H1 (cell line): ENCODE measurements at regions not wholly inside any gene's neighbourhood (a gene's known extent, or its start where the extent isn't known, plus 50 kb on each side); places are given as distances from the start of the nearest gene placed in this dataset.

Source experiments
- CTCF ChIA-PET: fragments of 300-600 bp; sonication (Branson Sonifier 250); formaldehyde crosslinking; loops from one replicate; lab custom pipeline; 2021; ENCODE audit not compliant: partially characterized antibody; lab: Charles Lee
- POLR2A ChIA-PET: fragments of 300-600 bp; sonication (Branson Sonifier 250); formaldehyde crosslinking; loops from one replicate; lab custom pipeline; 2021; ENCODE audit warnings: inconsistent platforms; ENCODE audit not compliant: partially characterized antibody; lab: Charles Lee
- DNase-seq, 2 experiments: peaks; one replicate each; pipeline versions ENCODE4 v3.0.0 to v3.0.0-alpha.2; 2010 to 2022; ENCODE audit warnings: low spot score in 2 of 2, low read depth in 1 of 2, mixed read lengths in 1 of 2
- FAIRE-seq: peaks from 2 replicates; lab custom pipeline; 2011; peaks lifted over from hg19 to GRCh38; lab: Jason Lieb, UNC
- H2AFZ ChIP-seq: 2 replicates; pipeline ENCODE4 v1.8.1; 2012; ENCODE audit warnings: low read length, inconsistent platforms
- H2AK5ac ChIP-seq: 2 replicates; pipeline ENCODE4 v1.6.1; 2013; ENCODE audit warnings: low read depth, low read length
- H2BK120ac ChIP-seq: replicated peaks from 2 replicates; pipeline ENCODE3; 2013; ENCODE audit warnings: low read depth, low read length, inconsistent platforms
- H2BK12ac ChIP-seq: 2 replicates; pipeline ENCODE4 v1.6.1; 2013; ENCODE audit warnings: low read depth, low read length
- H2BK15ac ChIP-seq: 2 replicates; pipeline ENCODE4 v1.6.1; 2013; ENCODE audit warnings: low read length
- H2BK20ac ChIP-seq: 2 replicates; pipeline ENCODE4 v1.6.1; 2013; ENCODE audit warnings: low read length
- H2BK5ac ChIP-seq: 2 replicates; pipeline ENCODE4 v1.6.1; 2013; ENCODE audit warnings: low read depth, low read length
- H3K14ac ChIP-seq: 2 replicates; pipeline ENCODE4 v1.6.1; 2013; ENCODE audit warnings: inconsistent platforms; ENCODE audit not compliant: insufficient read length
- H3K18ac ChIP-seq: 2 replicates; pipeline ENCODE4 v1.6.1; 2013; ENCODE audit warnings: low read length; ENCODE audit errors: extremely low read depth
- H3K23ac ChIP-seq: 2 replicates; pipeline ENCODE4 v1.6.1; 2013; ENCODE audit warnings: inconsistent platforms; ENCODE audit not compliant: insufficient read length
- H3K23me2 ChIP-seq: 2 replicates; pipeline ENCODE4 v1.6.1; 2013; ENCODE audit warnings: low read depth, low read length
- H3K27ac ChIP-seq: 2 replicates; pipeline ENCODE4 v1.6.1; 2011; ENCODE audit warnings: low read depth, low read length, inconsistent platforms
- H3K27me3 ChIP-seq, 4 experiments: replicated peaks in 1 of 4; 1 replicate in 1 of 4; 2 replicates in 3 of 4; pipeline versions ENCODE4 v1.6.1 to v1.8.1; 2011 to 2013; ENCODE audit warnings: low read length in 3 of 4, mild to moderate bottlenecking in 3 of 4, inconsistent platforms in 2 of 4, mixed read lengths in 2 of 4, moderate library complexity in 1 of 4; ENCODE audit not compliant: control insufficient read depth in 3 of 4, insufficient read depth in 3 of 4; ENCODE audit errors: extremely low read depth in 1 of 4
- H3K36me3 ChIP-seq, 4 experiments: 2 replicates each; pipeline versions ENCODE4 v1.6.1 to v1.8.1; 2011 to 2013; ENCODE audit warnings: mild to moderate bottlenecking in 4 of 4, low read length in 3 of 4, moderate library complexity in 2 of 4, control low read depth in 1 of 4, inconsistent platforms in 1 of 4; ENCODE audit not compliant: insufficient read depth in 4 of 4, control insufficient read depth in 2 of 4
- H3K4ac ChIP-seq: replicated peaks from 2 replicates; pipeline ENCODE3; 2013; ENCODE audit warnings: low read length, low read depth, mixed read lengths, inconsistent platforms; ENCODE audit not compliant: insufficient read length
- H3K4me1 ChIP-seq, 4 experiments: replicated peaks in 1 of 4; 1 replicate in 1 of 4; 2 replicates in 3 of 4; pipeline versions ENCODE4 v1.6.1 to v1.8.1; 2011 to 2013; ENCODE audit warnings: low read length in 3 of 4, inconsistent platforms in 2 of 4, mixed read lengths in 1 of 4; ENCODE audit not compliant: insufficient read depth in 4 of 4, control insufficient read depth in 3 of 4
- H3K4me2 ChIP-seq, 2 experiments: 2 replicates each; pipeline versions ENCODE4 v1.6.1 to v1.8.1; 2011 to 2013; ENCODE audit warnings: low read depth in 2 of 2, low read length in 2 of 2, control low read depth in 1 of 2, inconsistent platforms in 1 of 2, mild to moderate bottlenecking in 1 of 2; ENCODE audit not compliant: insufficient read depth in 1 of 2
- H3K4me3 ChIP-seq, 4 experiments: fragments of 200-600, 300-600 bp in 1 of 4; sonication (generic), shearing (Covaris generic), sonication (Bioruptor Twin) in 1 of 4; 2 replicates each; pipeline versions ENCODE4 v1.5.1 to v1.8.1; 2011 to 2016; ENCODE audit warnings: low read length in 4 of 4, low read depth in 3 of 4, control low read depth in 2 of 4, inconsistent platforms in 2 of 4, mild to moderate bottlenecking in 2 of 4, mixed read lengths in 1 of 4, moderate library complexity in 1 of 4; ENCODE audit not compliant: insufficient read depth in 2 of 4; ENCODE audit errors: extremely low read depth in 1 of 4
- H3K56ac ChIP-seq: replicated peaks from 2 replicates; pipeline ENCODE3; 2013; ENCODE audit warnings: low read depth, mild to moderate bottlenecking, mixed read lengths, low read length, inconsistent platforms; ENCODE audit not compliant: insufficient read length
- H3K79me1 ChIP-seq: 2 replicates; pipeline ENCODE4 v1.6.1; 2013; ENCODE audit warnings: low read depth, low read length, control low read depth
- H3K79me2 ChIP-seq, 2 experiments: 2 replicates each; pipeline versions ENCODE4 v1.6.1 to v1.8.1; 2012 to 2013; ENCODE audit warnings: low read length in 2 of 2, mild to moderate bottlenecking in 2 of 2, inconsistent platforms in 1 of 2; ENCODE audit not compliant: insufficient read depth in 2 of 2, control insufficient read depth in 1 of 2
- H3K9ac ChIP-seq, 4 experiments: replicated peaks in 1 of 4; 1 replicate in 1 of 4; 2 replicates in 3 of 4; pipeline versions ENCODE4 v1.6.1 to v1.8.1; 2011 to 2013; ENCODE audit warnings: low read depth in 3 of 4, low read length in 3 of 4, control low read depth in 2 of 4, mild to moderate bottlenecking in 2 of 4, moderate library complexity in 2 of 4, inconsistent platforms in 1 of 4; ENCODE audit errors: extremely low read depth in 1 of 4
- H3K9me3 ChIP-seq, 2 experiments: 2 replicates each; pipeline versions ENCODE4 v1.6.1 to v1.8.1; 2012 to 2013; ENCODE audit warnings: mild to moderate bottlenecking in 2 of 2, moderate library complexity in 2 of 2, control low read depth in 1 of 2, inconsistent platforms in 1 of 2, low read depth in 1 of 2, low read length in 1 of 2, mixed read lengths in 1 of 2; ENCODE audit not compliant: insufficient read depth in 2 of 2
- H4K20me1 ChIP-seq, 2 experiments: replicated peaks in 1 of 2; 2 replicates each; pipeline versions ENCODE3 to v1.8.1; 2011 to 2013; ENCODE audit warnings: inconsistent platforms in 2 of 2, low read length in 2 of 2, mild to moderate bottlenecking in 1 of 2; ENCODE audit not compliant: insufficient read depth in 2 of 2, control insufficient read depth in 1 of 2
- H4K5ac ChIP-seq: 2 replicates; pipeline ENCODE4 v1.6.1; 2013; ENCODE audit warnings: low read length, low read depth, mixed read lengths, inconsistent platforms; ENCODE audit not compliant: insufficient read length
- H4K8ac ChIP-seq: 2 replicates; pipeline ENCODE4 v1.8.0; 2013; ENCODE audit warnings: mild to moderate bottlenecking, moderate library complexity, low read length, inconsistent platforms; ENCODE audit not compliant: insufficient read depth; ENCODE audit errors: extremely low read depth
- H4K91ac ChIP-seq: replicated peaks from 2 replicates; pipeline ENCODE3; 2013; ENCODE audit warnings: low read length, mixed read lengths, inconsistent platforms; ENCODE audit not compliant: insufficient read length
- BCL11A ChIP-seq, 2 experiments: IDR thresholded peaks; one replicate each; pipeline ENCODE4 v1.6.1; 2011; ENCODE audit warnings: low read depth in 2 of 2, low read length in 2 of 2, mild to moderate bottlenecking in 2 of 2
- EP300 ChIP-seq, 2 experiments: IDR thresholded peaks; 1 replicate in 1 of 2; 2 replicates in 1 of 2; pipeline ENCODE4 v1.6.1; 2011 to 2012; ENCODE audit warnings: low read depth in 2 of 2, low read length in 2 of 2, mild to moderate bottlenecking in 2 of 2, borderline replicate concordance in 1 of 2, inconsistent platforms in 1 of 2, moderate library complexity in 1 of 2
- GTF2F1 ChIP-seq: IDR thresholded peaks from 2 replicates; pipeline ENCODE4 v1.6.1; 2012; ENCODE audit warnings: low read depth, low read length, improper control_type of control experiment, borderline replicate concordance
- KDM1A ChIP-seq: fragments of 200-600, 300-600 bp; sonication (generic); IDR thresholded peaks from 2 replicates; pipeline ENCODE4 v1.7.1; 2016; ENCODE audit warnings: mild to moderate bottlenecking, low read length, borderline replicate concordance
- RNF2 ChIP-seq: fragments of 200-900, 300-1000 bp; sonication (generic); IDR thresholded peaks from 2 replicates; pipeline ENCODE4 v1.7.1; 2016; ENCODE audit warnings: borderline replicate concordance, low read depth, mild to moderate bottlenecking, antibody characterized with exemption, low read length; ENCODE audit not compliant: poor library complexity, severe bottlenecking; ENCODE audit errors: missing control alignments
- SIX5 ChIP-seq: IDR thresholded peaks from 2 replicates; pipeline ENCODE4 v1.6.1; 2011; ENCODE audit warnings: mild to moderate bottlenecking, low read depth, low read length
- SP2 ChIP-seq: IDR thresholded peaks from 2 replicates; pipeline ENCODE4 v1.6.1; 2012; ENCODE audit warnings: mild to moderate bottlenecking, low read length, inconsistent platforms
- WGBS, 2 experiments: shearing (Covaris generic) in 1 of 2; methylation state at CpG; one replicate each; pipeline versions ENCODE4 v1.1.6 to v1.1.7; 2013 to 2015; ENCODE audit warnings: low lambda C conversion rate in 2 of 2, mixed read lengths in 2 of 2, inconsistent platforms in 1 of 2, low coverage in 1 of 2, missing lambda C conversion rate in 1 of 2; ENCODE audit not compliant: insufficient replicate concordance in 2 of 2, insufficient coverage in 1 of 2, insufficient read length in 1 of 2; ENCODE audit errors: extremely low coverage in 1 of 2, missing lambda C conversion rate in 1 of 2; 5-methylcytosine and 5-hydroxymethylcytosine counted together

DNA sequence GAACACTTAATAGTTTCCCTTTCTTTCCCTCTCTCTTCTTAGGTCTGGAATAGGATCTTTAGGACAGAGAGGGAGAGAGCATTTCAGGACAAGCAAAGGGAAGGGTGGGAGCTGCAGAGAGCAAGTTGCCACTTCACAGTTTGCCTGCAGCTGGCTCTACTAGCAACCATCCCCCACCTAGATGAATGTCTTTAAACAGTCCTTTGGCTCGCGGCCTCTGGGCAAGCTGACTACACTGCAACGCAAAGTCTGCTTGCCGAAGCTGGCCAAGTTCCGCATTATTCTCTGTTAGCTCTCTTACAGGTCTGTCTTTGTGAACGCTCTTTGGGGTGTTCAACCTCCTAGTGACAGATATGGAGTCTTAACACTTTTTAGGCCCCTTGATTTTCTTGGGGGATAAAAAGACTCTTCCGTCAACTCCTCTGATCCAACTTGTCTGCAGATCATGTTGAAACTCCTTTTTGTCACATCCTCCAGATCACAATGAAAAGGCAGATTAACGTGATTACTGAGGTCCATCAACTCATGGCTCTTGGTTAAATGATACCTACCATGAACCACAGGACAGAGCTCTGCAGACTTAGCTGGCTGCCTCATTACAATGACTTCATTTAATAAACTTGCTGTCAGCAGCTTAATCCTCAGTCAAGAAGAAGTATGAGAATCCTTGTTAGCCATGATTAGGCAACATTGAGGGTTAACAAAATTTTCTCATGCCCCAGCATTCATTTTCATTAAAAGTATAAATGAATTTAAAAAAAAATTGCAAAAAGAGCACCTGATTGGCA, 74.6 kb downstream of the SLC4A3 start:
- 71% methylated on average over 8 of the region's 8 CpGs; no CpG with 5 or more reads in 1 of the 2 experiments for WGBS, 2 experiments
- no peak overlapping the region for H3K4me3 ChIP-seq
- FAIRE-seq, result peak; percentile 50
- H3K79me1 ChIP-seq, result no peaks in the 10 kb centered on the region
- H2AK5ac ChIP-seq, result no peak overlapping the region
- no peak overlapping the region for H4K5ac ChIP-seq
- POLR2A ChIA-PET, result interaction anchor here (0.5 to 2.5 kb wide), 7 partner anchors 12 to 1655 kb away, joined by 3 to 9 read pairs (median 4); no protein-coding TSS in a partner anchor
- no peaks in the 10 kb centered on the region for H3K9me3 ChIP-seq
- peak overlapping the region; percentile 9 to 21; a peak in 1 of 4 replicates for H3K4me2 ChIP-seq
- no peaks in the 10 kb centered on the region for H3K36me3 ChIP-seq
- no peaks in the 10 kb centered on the region for H3K79me2 ChIP-seq
- H3K14ac ChIP-seq, result no peak overlapping the region
- no peak overlapping the region for H2BK20ac ChIP-seq
- no peak overlapping the region for H4K8ac ChIP-seq
- no peaks in the 10 kb centered on the region for H3K23me2 ChIP-seq
- peak overlapping the region; percentile 52; the same call in 1 of the 2 replicates for H2BK12ac ChIP-seq
- H3K18ac ChIP-seq, result no peak overlapping the region
- CTCF ChIA-PET, result interaction anchor here (0.6 to 6.1 kb wide), 16 partner anchors 8 to 1648 kb away, joined by 3 to 54 read pairs (median 3); no protein-coding TSS in a partner anchor
- no peak overlapping the region for H2BK5ac ChIP-seq
- H3K27ac ChIP-seq, result no peak overlapping the region
- peak overlapping the region; percentile 30 for H3K4ac ChIP-seq
- no peak overlapping the region for H2BK15ac ChIP-seq
- H4K20me1 ChIP-seq, result no peaks in the 10 kb centered on the region
- no peak overlapping the region for H4K91ac ChIP-seq
- no peak overlapping the region for H3K9ac ChIP-seq
- DNase-seq, result peak in 1 of 2 experiments; percentile 10
- H2BK120ac ChIP-seq, result no peak overlapping the region
- H2AFZ ChIP-seq, result no peak overlapping the region
- peaks cover 0 to 15% (median 7%) of the 10 kb centered on the region in 4 experiments; a peak in 5 of 7 replicates for H3K4me1 ChIP-seq
- H3K23ac ChIP-seq, result no peak overlapping the region
- no peak overlapping the region for H3K56ac ChIP-seq
- 0 out of 7 replicates have a peak, but pooled peaks cover 0 to 2% (median 0%) of the 10 kb centered on the region in 4 experiments for H3K27me3 ChIP-seq
- TF ChIP-seq KDM1A, result no peak
- TF ChIP-seq GTF2F1, result no peak
- no peak for TF ChIP-seq SP2
- no peak for TF ChIP-seq RNF2
- TF ChIP-seq EP300 (IDR thresholded peaks at IDR 0.05; ENCODE audit: borderline replicate concordance in 1 of 2, low read depth in 2 of 2, low read length in 2 of 2), result no peak
- TF ChIP-seq SIX5, result no peak
- TF ChIP-seq BCL11A (IDR thresholded peaks at IDR 0.05; ENCODE audit: low read depth in 2 of 2, low read length in 2 of 2), result no peak
